ENCODE measurements at regions not wholly inside any gene's neighbourhood (a gene's known extent, or its start where the extent isn't known, plus 50 kb on each side); places are given as distances from the start of the nearest gene placed in this dataset.

- TF ChIP-seq CTCF (conservative IDR thresholded peaks at IDR 0.05; ENCODE audit: low read length) (no peak), EZH2phosphoT487 (IDR thresholded peaks at IDR 0.05; ENCODE audit: borderline replicate concordance) (no peak)
These were observed 225.6 kb upstream of the LCORL start for GRCh38 chr4:18247189-18247588.

Data from Loucy (cell line).